ACC112 (cell line): ENCODE measurements at regions not wholly inside any gene's neighbourhood (a gene's known extent, or its start where the extent isn't known, plus 50 kb on each side); places are given as distances from the start of the nearest gene placed in this dataset.
A peak's percentile ranks its signal among the peaks of the same experiment; 100 is the strongest.

Experiments used
- H2AFZ ChIP-seq: fragments of 200-600 bp; sonication (generic); one replicate; pipeline ENCODE4 v1.6.0; 2017; ENCODE audit warnings: antibody characterized with exemption, low read length; ENCODE audit not compliant: unreplicated experiment
- H3K27ac ChIP-seq: fragments of 200-600 bp; sonication (generic); 2 replicates; pipeline ENCODE4 v1.5.1; 2014; ENCODE audit warnings: low read depth, mild to moderate bottlenecking, antibody characterized with exemption, low read length, moderate library complexity
- H3K27me3 ChIP-seq: fragments of 200-600 bp; sonication (generic); 2 replicates; pipeline ENCODE4 v1.6.1; 2014; ENCODE audit warnings: mild to moderate bottlenecking, antibody characterized with exemption, low read length, moderate library complexity, mixed read lengths; ENCODE audit not compliant: insufficient read depth
- H3K36me3 ChIP-seq: fragments of 200-600 bp; sonication (generic); 2 replicates; pipeline ENCODE4 v1.6.1; 2016; ENCODE audit warnings: mild to moderate bottlenecking, antibody characterized with exemption, low read length, moderate library complexity, mixed read lengths; ENCODE audit not compliant: insufficient read depth
- H3K4me1 ChIP-seq: fragments of 200-600 bp; sonication (generic); one replicate; pipeline ENCODE4 v1.6.1; 2016; ENCODE audit warnings: low read length, mixed read lengths; ENCODE audit not compliant: insufficient read depth, unreplicated experiment, control insufficient read depth
- H3K4me3 ChIP-seq: fragments of 200-600 bp; sonication (generic); 2 replicates; pipeline ENCODE4 v1.5.1; 2014; ENCODE audit warnings: mild to moderate bottlenecking, low read depth, low read length
- H3K79me2 ChIP-seq: fragments of 200-600 bp; sonication (generic); one replicate; pipeline ENCODE4 v1.6.0; 2016; ENCODE audit warnings: low read length; ENCODE audit not compliant: control insufficient read depth, unreplicated experiment, insufficient read depth

- Histone ChIP-seq H3K4me1 (peaks cover 24% of the 10 kb centered on the region), H3K36me3 (no peaks in the 10 kb centered on the region), H3K4me3 (no peak overlapping the region), H3K27me3 (no peaks in the 10 kb centered on the region), H3K27ac (no peak overlapping the region), H3K79me2 (no peaks in the 10 kb centered on the region), H2AFZ (no peak overlapping the region)
Observed at GRCh38 chr12:75714462-75715322, 203.3 kb upstream of the KRR1 start.

GRCh38 chr12:75713434-75713833 lies 202.0 kb upstream of the KRR1 start:
- H3K27me3 ChIP-seq: no peaks in the 10 kb centered on the region
- no peak overlapping the region for H2AFZ ChIP-seq
- peaks cover 24% of the 10 kb centered on the region for H3K4me1 ChIP-seq
- no peak overlapping the region for H3K4me3 ChIP-seq
- H3K36me3 ChIP-seq: no peaks in the 10 kb centered on the region
- no peak overlapping the region for H3K27ac ChIP-seq
- H3K79me2 ChIP-seq: no peaks in the 10 kb centered on the region

- Histone ChIP-seq H3K79me2 (no peaks in the 10 kb centered on the region), H2AFZ (peak overlapping the region; percentile 23), H3K36me3 (no peaks in the 10 kb centered on the region), H3K27me3 (no peaks in the 10 kb centered on the region), H3K27ac (no peak overlapping the region), H3K4me1 (peaks cover 30% of the 10 kb centered on the region), H3K4me3 (no peak overlapping the region)
Observed at GRCh38 chr12:75712223-75712622, 200.8 kb upstream of the KRR1 start.

GRCh38 chr12:75711271-75711670 lies 199.9 kb upstream of the KRR1 start:
- Histone ChIP-seq H3K4me3 (no peak overlapping the region), H3K27ac (no peak overlapping the region), H3K79me2 (no peaks in the 10 kb centered on the region), H2AFZ (peak overlapping the region; percentile 9), H3K4me1 (peaks cover 40% of the 10 kb centered on the region), H3K36me3 (no peaks in the 10 kb centered on the region), H3K27me3 (no peaks in the 10 kb centered on the region)

GRCh38 chr12:75710361-75711069 lies 199.1 kb upstream of the KRR1 start:
- H3K36me3 ChIP-seq: no peaks in the 10 kb centered on the region
- H3K27ac ChIP-seq: no peak overlapping the region
- no peak overlapping the region for H2AFZ ChIP-seq
- H3K4me1 ChIP-seq: peaks cover 45% of the 10 kb centered on the region
- H3K79me2 ChIP-seq: no peaks in the 10 kb centered on the region
- H3K4me3 ChIP-seq: no peak overlapping the region
- H3K27me3 ChIP-seq: no peaks in the 10 kb centered on the region

- Histone ChIP-seq H2AFZ (no peak overlapping the region), H3K79me2 (no peaks in the 10 kb centered on the region)
Observed at GRCh38 chr12:75709503-75709902, 198.1 kb upstream of the KRR1 start.

GRCh38 chr12:75708802-75709201 lies 197.4 kb upstream of the KRR1 start:
- Histone ChIP-seq H3K27ac (no peak overlapping the region), H3K79me2 (no peaks in the 10 kb centered on the region), H2AFZ (no peak overlapping the region), H3K4me3 (no peak overlapping the region), H3K27me3 (no peaks in the 10 kb centered on the region), H3K4me1 (peaks cover 43% of the 10 kb centered on the region), H3K36me3 (no peaks in the 10 kb centered on the region)

More at GRCh38 chr12:75709503-75709902, 198.1 kb upstream of the KRR1 start:
- H3K4me1 ChIP-seq: peaks cover 48% of the 10 kb centered on the region
- no peaks in the 10 kb centered on the region for H3K36me3 ChIP-seq
- H3K27me3 ChIP-seq: no peaks in the 10 kb centered on the region
- H3K4me3 ChIP-seq: no peak overlapping the region
- H3K27ac ChIP-seq: no peak overlapping the region

- H2AFZ ChIP-seq: no peak overlapping the region
- peak overlapping the region; percentile 95 for H3K27ac ChIP-seq
- no peak overlapping the region for H3K4me3 ChIP-seq
- no peaks in the 10 kb centered on the region for H3K27me3 ChIP-seq
- no peaks in the 10 kb centered on the region for H3K36me3 ChIP-seq
- H3K4me1 ChIP-seq: peaks cover 43% of the 10 kb centered on the region
- no peaks in the 10 kb centered on the region for H3K79me2 ChIP-seq
Observed at GRCh38 chr12:75707983-75708382, 196.6 kb upstream of the KRR1 start.

GRCh38 chr12:75706786-75707605 lies 195.6 kb upstream of the KRR1 start:
- Histone ChIP-seq H3K36me3 (no peaks in the 10 kb centered on the region), H3K27me3 (no peaks in the 10 kb centered on the region), H3K27ac (peak overlapping the region; percentile 95), H2AFZ (peak overlapping the region; percentile 52), H3K79me2 (no peaks in the 10 kb centered on the region), H3K4me3 (peak overlapping the region; percentile 39), H3K4me1 (peaks cover 33% of the 10 kb centered on the region)
